Activated T-helper 17 cell treated with anti-CD3 and anti-CD28 coated beads, Interleukin-2, amount 50 U/mL, for 72 hours (primary cell): ENCODE measurements at regions not wholly inside any gene's neighbourhood (a gene's known extent, or its start where the extent isn't known, plus 50 kb on each side); places are given as distances from the start of the nearest gene placed in this dataset.
"Not testable (repeated sequence)": the region's sequence is repeated elsewhere in the genome, so short reads cannot be mapped to it uniquely, and the experiment has no call there.

Source experiments
- ATAC-seq: fragments of 150-1000 bp; cut with Tn5 transposase; replicated peaks from 2 replicates; pipeline ENCODE4 v1.10.0; 2021; ENCODE audit warnings: mild to moderate bottlenecking, moderate library complexity
- H3K27ac Mint-ChIP-seq: one replicate; pipeline ENCODE4 v1.8.0; 2022; ENCODE audit warnings: mixed read lengths
- H3K27me3 Mint-ChIP-seq: one replicate; pipeline ENCODE4 v1.8.0; 2022; ENCODE audit warnings: mixed read lengths
- H3K36me3 Mint-ChIP-seq: one replicate; pipeline ENCODE4 v1.8.0; 2022; ENCODE audit warnings: low read depth, mild to moderate bottlenecking, mixed read lengths
- H3K4me1 Mint-ChIP-seq: one replicate; pipeline ENCODE4 v1.8.0; 2022; ENCODE audit warnings: mixed read lengths
- H3K4me3 Mint-ChIP-seq: one replicate; pipeline ENCODE4 v1.8.0; 2022; ENCODE audit warnings: mild to moderate bottlenecking, mixed read lengths
- H3K9me3 Mint-ChIP-seq: one replicate; pipeline ENCODE4 v1.8.0; 2022; ENCODE audit warnings: mixed read lengths

DNA sequence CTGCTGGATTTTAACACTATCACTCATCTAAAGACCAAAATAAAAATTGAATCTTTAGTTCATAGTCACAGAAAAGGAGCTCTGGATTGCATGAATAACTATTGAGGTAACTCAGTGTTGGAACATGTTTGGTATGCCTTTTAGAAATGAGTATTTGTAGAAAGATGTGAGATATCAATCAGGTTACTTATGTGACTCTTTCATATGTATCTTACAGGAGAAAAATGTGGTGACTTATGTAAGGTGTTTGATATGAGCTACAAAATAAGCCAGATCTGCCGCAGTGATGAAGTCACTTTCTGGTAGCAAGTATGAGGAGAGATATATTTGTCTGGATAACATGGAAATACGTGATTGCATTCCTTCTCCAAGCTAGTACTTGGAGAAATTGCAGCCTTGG lies 1653.3 kb upstream of the PCDH7 start:
- no peaks in the 10 kb centered on the region for H3K36me3 Mint-ChIP-seq

DNA sequence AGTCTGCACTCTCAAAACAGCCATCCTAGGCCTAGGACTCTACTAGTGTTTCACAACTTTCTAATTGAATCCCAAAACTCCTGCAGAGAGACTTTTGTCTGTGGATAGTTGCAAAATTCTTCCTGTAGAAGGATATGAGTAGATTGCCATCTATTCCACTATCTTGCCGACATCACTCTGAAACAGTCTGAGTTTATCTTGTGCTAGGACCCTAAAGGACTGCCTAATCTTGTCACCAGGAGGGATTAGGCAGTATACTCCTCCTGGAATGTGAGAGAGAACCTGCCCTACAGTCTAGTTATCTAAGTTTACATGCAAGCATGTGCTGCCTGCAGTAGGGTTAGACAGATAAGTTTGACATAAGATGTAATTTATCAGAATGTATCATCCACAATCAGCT lies 1646.6 kb upstream of the PCDH7 start:
- no peaks in the 10 kb centered on the region for H3K4me1 Mint-ChIP-seq
- no peaks in the 10 kb centered on the region for H3K36me3 Mint-ChIP-seq
- no peak for ATAC-seq
- peaks cover 16% of the 10 kb centered on the region for H3K9me3 Mint-ChIP-seq
- no peaks in the 10 kb centered on the region for H3K27me3 Mint-ChIP-seq
- H3K4me3 Mint-ChIP-seq: no peak overlapping the region
- H3K27ac Mint-ChIP-seq: no peak overlapping the region

More for the DNA sequence above, 1653.3 kb upstream of the PCDH7 start:
- no peak for ATAC-seq
- Mint-ChIP-seq H3K27me3 (no peaks in the 10 kb centered on the region), H3K27ac (no peak overlapping the region), H3K4me3 (no peak overlapping the region), H3K4me1 (no peaks in the 10 kb centered on the region), H3K9me3 (peaks cover 13% of the 10 kb centered on the region)

DNA sequence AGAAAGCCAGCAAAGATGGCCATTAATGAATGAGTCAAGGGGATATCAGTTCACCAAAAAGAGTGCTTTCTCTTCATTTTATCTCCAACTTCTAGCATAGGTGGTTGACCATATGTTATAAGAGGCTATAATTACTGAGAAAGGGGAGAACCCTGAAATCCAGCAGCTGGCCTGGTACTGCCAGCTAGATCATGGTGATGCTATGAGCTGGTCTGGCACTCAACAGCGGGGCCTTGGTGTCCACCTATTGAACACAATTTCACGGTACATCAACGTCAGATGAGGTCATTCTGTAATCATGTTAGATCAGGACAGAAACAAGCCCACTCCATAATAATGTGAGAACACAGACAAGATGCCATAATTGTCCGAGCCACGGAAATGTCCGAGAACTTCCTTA lies 1644.8 kb upstream of the PCDH7 start:
- Mint-ChIP-seq H3K36me3 (no peaks in the 10 kb centered on the region), H3K27me3 (no peaks in the 10 kb centered on the region), H3K27ac (no peak overlapping the region), H3K4me1 (no peaks in the 10 kb centered on the region), H3K4me3 (no peak overlapping the region), H3K9me3 (peaks cover 16% of the 10 kb centered on the region)
- ATAC-seq: no peak

DNA sequence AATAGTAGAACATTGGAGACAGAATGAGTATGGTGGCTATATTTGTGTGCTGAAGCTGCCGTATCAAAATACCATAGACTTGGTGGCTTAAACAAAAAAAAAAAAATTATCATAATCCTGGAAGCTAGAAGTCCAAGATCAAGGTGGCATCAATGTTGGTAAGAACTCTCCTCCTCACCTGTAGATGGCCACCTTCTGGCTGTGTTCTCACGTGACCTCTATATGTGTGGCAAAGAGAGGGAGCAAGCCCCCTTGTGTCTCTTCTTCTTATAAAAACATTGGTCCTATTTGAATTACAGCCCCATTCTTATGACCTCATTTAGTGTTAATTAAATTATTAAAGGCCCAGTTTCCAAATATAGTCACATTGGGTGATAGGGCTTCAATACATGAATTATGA lies 1640.9 kb upstream of the PCDH7 start:
- H3K9me3 Mint-ChIP-seq: peaks cover 10% of the 10 kb centered on the region
- no peak overlapping the region for H3K4me3 Mint-ChIP-seq
- H3K4me1 Mint-ChIP-seq: no peaks in the 10 kb centered on the region
- ATAC-seq: no peak
- no peaks in the 10 kb centered on the region for H3K27me3 Mint-ChIP-seq
- H3K27ac Mint-ChIP-seq: no peak overlapping the region
- H3K36me3 Mint-ChIP-seq: no peaks in the 10 kb centered on the region

DNA sequence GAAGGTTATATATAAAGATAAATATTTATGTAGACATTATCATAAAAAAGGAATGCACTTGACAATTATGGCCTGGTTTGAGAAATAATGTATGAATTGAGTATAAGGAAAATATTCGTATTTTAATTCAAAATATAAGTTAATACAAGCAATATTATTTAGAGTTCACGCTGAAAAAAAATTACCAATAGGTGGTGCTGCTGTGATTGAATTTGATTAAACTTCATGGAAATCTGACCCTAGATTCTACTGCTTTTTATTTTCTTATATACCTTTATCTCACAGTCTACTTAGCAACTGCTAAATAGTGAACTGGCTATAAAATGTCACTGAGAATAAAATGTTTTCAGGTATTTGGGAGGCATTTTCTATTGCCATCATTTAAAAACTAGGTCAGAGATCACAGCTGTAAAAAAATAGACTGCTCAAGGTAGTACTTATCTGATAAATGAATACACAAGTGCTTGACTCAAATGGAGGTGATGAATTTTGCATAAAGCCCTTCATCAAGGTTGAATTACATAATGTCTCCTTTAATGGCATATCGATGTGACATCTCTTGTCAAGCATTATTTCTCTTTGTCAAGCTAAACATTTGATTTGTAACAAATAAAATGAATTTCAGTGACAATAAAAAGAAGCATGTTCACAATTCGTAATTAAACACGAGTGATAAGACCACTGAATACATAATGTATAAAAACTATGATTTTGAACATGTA lies 1638.8 kb upstream of the PCDH7 start:
- Mint-ChIP-seq H3K27ac (no peak overlapping the region), H3K36me3 (no peaks in the 10 kb centered on the region), H3K9me3 (peaks cover 4% of the 10 kb centered on the region), H3K27me3 (no peaks in the 10 kb centered on the region), H3K4me3 (no peak overlapping the region), H3K4me1 (no peaks in the 10 kb centered on the region)
- ATAC-seq: no peak

DNA sequence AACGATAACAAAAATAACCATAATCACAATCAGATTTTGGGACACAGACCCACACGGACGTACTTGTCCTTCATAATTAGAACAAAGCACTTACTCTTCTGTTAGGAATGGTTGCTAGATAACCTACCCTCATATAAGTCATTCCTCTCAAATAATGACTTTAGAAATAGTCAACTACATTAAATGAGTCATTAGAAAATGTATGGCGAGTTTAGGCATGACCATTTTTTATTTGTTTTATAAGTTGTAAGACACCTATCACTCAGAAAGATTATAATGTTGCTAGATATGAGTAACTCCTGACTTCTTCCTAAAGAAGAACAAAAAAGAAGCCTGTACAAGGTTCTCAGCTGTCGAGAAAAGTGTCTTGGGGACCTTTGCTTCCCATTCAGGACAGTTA lies 1637.5 kb upstream of the PCDH7 start:
- no peak overlapping the region for H3K4me3 Mint-ChIP-seq
- H3K36me3 Mint-ChIP-seq: no peaks in the 10 kb centered on the region
- no peak for ATAC-seq
- H3K27ac Mint-ChIP-seq: no peak overlapping the region
- H3K4me1 Mint-ChIP-seq: no peaks in the 10 kb centered on the region
- H3K9me3 Mint-ChIP-seq: peaks cover 4% of the 10 kb centered on the region
- no peaks in the 10 kb centered on the region for H3K27me3 Mint-ChIP-seq

DNA sequence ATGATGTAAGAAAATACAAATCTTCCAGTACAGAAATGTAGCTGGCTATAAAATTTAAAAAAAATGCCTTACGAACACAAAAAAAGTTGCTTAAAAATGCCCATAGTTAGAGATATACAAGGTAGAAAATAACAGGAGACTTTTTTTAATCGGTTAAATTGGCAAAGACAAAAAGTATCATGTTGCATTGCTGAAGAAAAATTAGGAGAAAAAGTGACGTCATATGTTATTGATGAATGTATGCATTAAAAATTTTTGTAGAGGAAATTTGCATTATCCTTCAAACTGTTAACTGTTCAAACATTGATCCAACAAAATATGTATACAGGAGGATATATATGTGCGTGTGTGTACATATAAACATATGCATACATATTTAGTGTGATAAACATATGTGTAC lies 1634.4 kb upstream of the PCDH7 start:
- no peak for ATAC-seq
- H3K27me3 Mint-ChIP-seq: no peaks in the 10 kb centered on the region
- H3K9me3 Mint-ChIP-seq: peaks cover 4% of the 10 kb centered on the region
- no peaks in the 10 kb centered on the region for H3K36me3 Mint-ChIP-seq
- no peaks in the 10 kb centered on the region for H3K4me1 Mint-ChIP-seq
- no peak overlapping the region for H3K4me3 Mint-ChIP-seq
- no peak overlapping the region for H3K27ac Mint-ChIP-seq

DNA sequence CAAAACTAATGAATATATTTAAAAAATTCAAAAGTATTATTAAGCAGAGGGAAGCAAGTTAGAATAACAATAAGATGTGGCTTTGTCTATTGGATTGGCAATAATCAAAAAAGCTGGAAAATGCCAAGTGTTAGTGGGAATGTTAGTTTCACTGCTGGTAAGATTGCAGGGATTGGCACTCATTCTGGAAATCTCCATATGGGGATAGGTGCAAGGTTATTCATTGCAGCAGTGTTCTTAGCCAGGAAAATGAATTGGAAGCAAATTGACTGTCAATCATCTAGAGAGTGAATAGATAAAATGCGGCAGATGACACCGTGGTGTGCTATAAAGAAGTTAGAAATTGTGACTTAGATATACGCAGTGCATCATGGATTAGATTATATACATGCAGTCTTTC lies 1615.5 kb upstream of the PCDH7 start:
- Mint-ChIP-seq H3K4me1 (no peaks in the 10 kb centered on the region), H3K27ac (no peak overlapping the region)

DNA sequence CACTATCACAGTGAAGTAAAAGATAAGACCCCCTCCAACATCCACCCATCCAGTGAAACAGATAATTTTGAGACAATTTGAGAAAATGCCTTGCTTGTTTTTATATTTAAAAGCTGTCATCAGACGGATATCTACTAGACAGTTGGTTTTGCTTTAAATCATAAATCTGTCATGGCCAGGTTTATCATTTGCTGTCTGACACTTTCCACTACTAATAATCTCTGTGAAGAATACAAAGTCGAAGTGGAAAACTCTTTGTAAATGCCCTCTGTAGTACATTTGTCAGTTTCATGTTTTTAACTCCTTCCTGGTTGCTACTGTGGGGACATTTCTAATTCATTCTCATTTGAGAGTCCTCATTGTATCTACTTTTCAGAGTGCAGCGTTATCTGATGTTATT lies 1606.2 kb upstream of the PCDH7 start:
- Mint-ChIP-seq H3K27me3 (no peaks in the 10 kb centered on the region), H3K9me3 (peaks cover 10% of the 10 kb centered on the region), H3K36me3 (no peaks in the 10 kb centered on the region), H3K4me3 (no peak overlapping the region), H3K4me1 (no peaks in the 10 kb centered on the region), H3K27ac (no peak overlapping the region)
- ATAC-seq: no peak

More for the DNA sequence above, 1615.5 kb upstream of the PCDH7 start:
- no peak for ATAC-seq
- H3K9me3 Mint-ChIP-seq: peaks cover 10% of the 10 kb centered on the region
- H3K36me3 Mint-ChIP-seq: no peaks in the 10 kb centered on the region
- no peak overlapping the region for H3K4me3 Mint-ChIP-seq
- no peaks in the 10 kb centered on the region for H3K27me3 Mint-ChIP-seq

DNA sequence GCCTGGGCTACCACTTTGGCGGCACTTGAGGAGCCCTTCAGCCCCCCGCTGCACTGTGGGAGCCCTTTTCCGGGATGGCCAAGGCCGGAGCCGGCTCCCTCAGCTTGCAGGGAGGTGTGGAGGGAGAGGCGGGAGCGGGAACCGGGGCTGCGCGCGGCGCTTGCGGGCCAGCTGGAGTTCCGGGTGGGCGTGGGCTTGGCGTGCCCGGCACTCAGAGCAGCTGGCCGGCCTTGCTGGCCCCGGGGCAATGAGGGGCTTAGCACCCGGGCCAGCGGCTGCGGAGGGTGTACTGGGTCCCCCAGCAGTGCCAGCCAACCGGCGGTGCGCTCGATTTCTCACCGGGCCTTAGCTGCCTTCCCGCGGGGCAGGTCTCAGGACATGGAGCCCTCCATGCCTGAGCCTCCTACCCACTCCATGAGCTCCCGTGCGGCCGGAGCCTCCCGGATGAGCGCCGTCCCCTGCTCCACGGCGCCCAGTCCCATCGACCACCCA lies 1602.9 kb upstream of the PCDH7 start:
- H3K27ac Mint-ChIP-seq, H3K4me1 Mint-ChIP-seq, H3K36me3 Mint-ChIP-seq, ATAC-seq, H3K9me3 Mint-ChIP-seq, H3K4me3 Mint-ChIP-seq, H3K27me3 Mint-ChIP-seq: not testable (repeated sequence)

DNA sequence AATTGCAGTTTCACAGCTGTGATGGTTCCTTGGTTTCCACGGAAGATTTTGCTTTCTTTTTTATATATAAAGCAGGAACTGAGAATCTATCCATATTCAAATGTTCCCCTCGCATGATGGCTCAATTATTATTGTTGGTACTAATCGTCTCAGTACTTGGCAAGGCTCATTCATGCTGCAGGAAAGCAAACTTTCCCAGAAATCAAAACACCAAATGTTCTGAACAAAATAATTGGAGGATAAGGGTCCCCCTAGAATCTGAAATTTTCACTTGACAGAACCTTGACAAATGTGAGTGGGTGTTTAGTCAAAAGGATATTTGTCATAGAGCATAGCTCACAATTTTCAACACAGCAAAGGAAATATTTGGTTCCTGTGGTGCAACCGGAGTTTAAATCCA lies 1598.6 kb upstream of the PCDH7 start:
- H3K4me3 Mint-ChIP-seq: no peak overlapping the region
- no peaks in the 10 kb centered on the region for H3K27me3 Mint-ChIP-seq
- H3K27ac Mint-ChIP-seq: no peak overlapping the region
- no peaks in the 10 kb centered on the region for H3K4me1 Mint-ChIP-seq
- peaks cover 5% of the 10 kb centered on the region for H3K9me3 Mint-ChIP-seq
- no peak for ATAC-seq
- no peaks in the 10 kb centered on the region for H3K36me3 Mint-ChIP-seq

DNA sequence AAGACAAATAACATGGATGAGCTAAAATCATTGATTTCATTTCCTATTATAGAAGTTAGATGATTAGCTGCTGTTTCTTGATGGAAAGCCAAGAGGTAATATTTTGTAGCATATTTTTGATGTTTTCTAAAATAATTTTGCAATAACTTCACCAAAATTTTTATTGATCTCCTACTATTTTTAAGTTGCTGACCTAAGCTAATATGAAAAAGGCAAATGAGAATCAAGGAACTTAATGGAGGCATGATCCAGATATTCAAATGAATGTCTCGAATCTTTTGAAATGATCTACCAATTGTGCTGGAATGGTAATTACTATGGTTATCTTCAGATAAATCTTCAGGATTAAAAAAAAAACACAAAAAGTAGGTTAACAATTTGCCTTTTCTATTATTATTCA lies 1591.4 kb upstream of the PCDH7 start:
- Mint-ChIP-seq H3K4me3 (no peak overlapping the region), H3K27ac (no peak overlapping the region), H3K4me1 (no peaks in the 10 kb centered on the region), H3K27me3 (no peaks in the 10 kb centered on the region), H3K36me3 (no peaks in the 10 kb centered on the region), H3K9me3 (peaks cover 16% of the 10 kb centered on the region)
- ATAC-seq: no peak

DNA sequence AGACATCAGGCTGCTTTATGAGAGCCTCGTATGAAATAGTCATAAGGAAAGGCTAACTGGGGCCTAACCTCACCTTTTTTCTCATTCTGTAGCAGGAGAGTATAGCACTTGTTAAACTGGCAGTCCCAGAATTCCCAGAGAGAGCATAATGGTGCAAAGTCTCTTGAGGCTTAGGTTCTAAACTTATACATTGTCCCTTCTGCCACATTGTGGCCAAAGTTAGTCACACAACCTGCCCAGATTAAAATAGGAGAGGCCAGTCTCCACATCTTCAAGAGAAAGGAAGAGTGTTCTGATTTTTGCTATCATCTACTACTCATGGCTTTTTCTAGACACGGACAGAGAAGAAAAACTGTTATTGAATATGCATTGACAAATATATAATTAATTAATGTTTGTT lies 1588.9 kb upstream of the PCDH7 start:
- no peak overlapping the region for H3K4me3 Mint-ChIP-seq
- no peaks in the 10 kb centered on the region for H3K4me1 Mint-ChIP-seq
- ATAC-seq: no peak
- no peak overlapping the region for H3K27ac Mint-ChIP-seq
- peaks cover 14% of the 10 kb centered on the region for H3K9me3 Mint-ChIP-seq
- no peaks in the 10 kb centered on the region for H3K36me3 Mint-ChIP-seq
- no peaks in the 10 kb centered on the region for H3K27me3 Mint-ChIP-seq

DNA sequence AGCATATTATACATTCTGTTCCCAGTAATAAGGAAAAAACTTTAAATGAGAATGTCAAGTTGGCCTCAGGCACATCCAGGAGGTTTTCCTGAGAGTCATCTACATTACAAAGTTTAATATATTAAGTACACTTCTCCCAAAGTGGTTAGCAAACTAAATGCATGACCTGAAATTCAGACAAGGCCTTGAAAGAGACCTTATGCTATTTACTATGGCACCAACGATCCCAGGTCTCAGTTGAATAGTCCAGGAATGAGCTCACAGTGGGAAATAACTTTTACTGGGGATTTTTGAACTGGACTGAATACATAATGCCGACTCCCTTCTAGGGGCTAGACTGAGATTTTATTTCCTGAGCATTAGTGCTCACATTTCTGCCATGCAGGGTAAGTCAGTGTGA lies 1577.5 kb upstream of the PCDH7 start:
- Mint-ChIP-seq H3K9me3 (peaks cover 13% of the 10 kb centered on the region), H3K36me3 (no peaks in the 10 kb centered on the region), H3K27ac (no peak overlapping the region), H3K27me3 (no peaks in the 10 kb centered on the region), H3K4me3 (no peak overlapping the region), H3K4me1 (no peaks in the 10 kb centered on the region)
- ATAC-seq: no peak

DNA sequence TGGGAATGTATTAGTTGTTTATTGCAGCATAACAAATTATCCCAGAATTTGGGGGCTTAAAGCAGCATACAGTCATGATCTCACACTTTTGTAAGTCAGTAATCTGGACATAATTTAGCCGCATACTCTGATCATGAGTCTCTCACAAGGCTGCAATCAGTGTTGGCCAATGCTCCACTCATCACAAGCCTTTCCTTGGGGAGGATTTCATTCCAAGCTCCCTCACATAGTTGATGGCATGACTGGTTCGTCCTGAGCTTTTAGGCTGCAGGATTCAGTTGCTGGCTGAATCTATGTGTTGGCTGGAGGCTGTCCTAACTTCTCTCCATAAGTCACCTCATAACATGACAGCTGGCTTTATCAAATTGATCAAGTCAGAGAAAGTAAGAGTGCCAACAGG lies 1568.6 kb upstream of the PCDH7 start:
- H3K36me3 Mint-ChIP-seq: no peaks in the 10 kb centered on the region
- peaks cover 21% of the 10 kb centered on the region for H3K9me3 Mint-ChIP-seq
- no peak overlapping the region for H3K27ac Mint-ChIP-seq
- H3K27me3 Mint-ChIP-seq: no peaks in the 10 kb centered on the region
- no peaks in the 10 kb centered on the region for H3K4me1 Mint-ChIP-seq
- H3K4me3 Mint-ChIP-seq: no peak overlapping the region
- no peak for ATAC-seq

DNA sequence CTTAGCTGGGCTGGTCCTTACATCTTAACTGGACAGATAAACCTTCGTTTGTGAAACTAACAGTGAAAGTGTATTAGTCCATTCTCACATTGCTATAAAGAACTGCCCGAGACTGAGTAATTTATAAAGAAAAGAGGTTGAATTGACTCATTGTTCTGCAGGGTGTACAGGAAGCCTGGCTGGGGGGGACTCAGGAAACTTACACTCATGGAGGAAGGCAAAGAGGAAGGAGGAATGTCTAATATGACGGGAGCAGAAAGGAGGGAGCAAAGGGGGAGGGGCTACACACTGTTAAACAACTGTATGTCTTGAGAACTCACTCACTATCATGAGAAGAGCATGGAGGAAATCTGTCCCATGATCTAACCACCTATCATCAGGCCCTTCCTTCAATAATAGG lies 1566.5 kb upstream of the PCDH7 start:
- Mint-ChIP-seq H3K27me3 (no peaks in the 10 kb centered on the region), H3K4me1 (no peaks in the 10 kb centered on the region), H3K4me3 (no peak overlapping the region), H3K27ac (no peak overlapping the region), H3K36me3 (no peaks in the 10 kb centered on the region), H3K9me3 (peaks cover 18% of the 10 kb centered on the region)
- no peak for ATAC-seq
